Muscle layer of colon (tissue), 2 donors: ENCODE measurements at regions not wholly inside any gene's neighbourhood (a gene's known extent, or its start where the extent isn't known, plus 50 kb on each side); places are given as distances from the start of the nearest gene placed in this dataset.

ENCODE experiments used
- H3K27ac ChIP-seq: one replicate; pipeline ENCODE4 v1.7.0; 2013; ENCODE audit warnings: low read depth, mild to moderate bottlenecking, low read length, moderate library complexity
- H3K27me3 ChIP-seq, 2 donors: one replicate each; pipeline ENCODE4 v1.7.0; 2013; ENCODE audit warnings: low read length in 2 of 2, mild to moderate bottlenecking in 2 of 2; ENCODE audit not compliant: insufficient read depth in 2 of 2, control insufficient read depth in 1 of 2
- H3K36me3 ChIP-seq: one replicate; pipeline ENCODE4 v1.7.0; 2013; ENCODE audit warnings: mild to moderate bottlenecking, low read length; ENCODE audit not compliant: insufficient read depth
- H3K4me1 ChIP-seq: one replicate; pipeline ENCODE4 v1.7.0; 2013; ENCODE audit warnings: mild to moderate bottlenecking, low read length; ENCODE audit not compliant: insufficient read depth
- H3K4me3 ChIP-seq, 2 donors: one replicate each; pipeline ENCODE4 v1.7.0; 2013; ENCODE audit warnings: low read length in 2 of 2, low read depth in 1 of 2, mild to moderate bottlenecking in 1 of 2, moderate library complexity in 1 of 2
- H3K9ac ChIP-seq: one replicate; pipeline ENCODE4 v1.7.0; 2013; ENCODE audit warnings: low read length
- H3K9me3 ChIP-seq: one replicate; pipeline ENCODE4 v1.7.0; 2013; ENCODE audit warnings: mild to moderate bottlenecking, low read length
- donor health status: abdominal sarcoma.
- donor health status: Adenocarcinoma of cecum.

DNA sequence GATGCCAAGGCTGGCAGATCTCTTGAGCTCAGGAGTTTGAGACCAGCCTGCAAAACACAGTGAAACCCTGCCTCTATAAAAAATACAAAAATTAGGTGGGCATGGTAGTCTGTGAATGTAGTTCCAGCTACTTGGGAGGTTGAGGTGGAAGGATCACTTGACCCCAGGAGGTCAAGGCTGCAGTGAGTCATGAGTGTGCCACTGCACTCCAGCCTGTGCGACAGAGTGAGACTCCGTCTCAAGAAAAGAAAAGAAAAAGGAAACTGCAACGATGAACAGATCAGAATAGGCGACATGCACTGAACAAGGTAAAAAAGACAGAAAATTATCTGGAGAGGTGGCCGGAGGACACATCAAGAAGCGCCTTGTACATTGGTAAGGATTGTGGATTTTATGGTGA, 273.7 kb upstream of the AMIGO2 start:
- H3K4me3 ChIP-seq: no peak overlapping the region
- H3K36me3 ChIP-seq: no peaks in the 10 kb centered on the region

DNA sequence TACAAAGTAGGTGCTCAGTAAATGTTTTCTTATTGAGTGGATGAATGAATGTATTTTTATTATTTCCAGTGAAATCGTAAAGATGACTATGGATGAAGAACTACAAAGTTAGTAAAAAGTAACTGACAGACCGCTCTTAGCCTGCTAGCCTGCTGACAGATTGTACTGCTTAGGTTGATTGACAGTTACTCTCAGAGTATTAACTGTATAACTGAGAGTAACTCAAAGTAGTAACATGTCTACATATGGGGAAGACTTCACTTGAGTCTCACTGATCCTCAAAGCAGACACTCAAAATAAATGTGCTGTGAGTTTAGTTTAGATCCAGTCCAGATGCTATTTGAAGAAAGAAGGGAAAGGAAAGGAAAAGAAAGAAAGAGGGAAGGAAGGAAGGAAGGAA, 272.3 kb upstream of the AMIGO2 start:
- H3K4me1 ChIP-seq: no peaks in the 10 kb centered on the region
- no peak overlapping the region for H3K9ac ChIP-seq
- no peak overlapping the region for H3K27ac ChIP-seq
- H3K9me3 ChIP-seq: no peaks in the 10 kb centered on the region
- no peaks in the 10 kb centered on the region for H3K36me3 ChIP-seq
- no peaks in the 10 kb centered on the region for H3K27me3 ChIP-seq
- no peak overlapping the region for H3K4me3 ChIP-seq

More for the DNA sequence above, 273.7 kb upstream of the AMIGO2 start:
- no peaks in the 10 kb centered on the region for H3K27me3 ChIP-seq
- no peaks in the 10 kb centered on the region for H3K4me1 ChIP-seq
- no peaks in the 10 kb centered on the region for H3K9me3 ChIP-seq
- no peak overlapping the region for H3K9ac ChIP-seq
- H3K27ac ChIP-seq: no peak overlapping the region

DNA sequence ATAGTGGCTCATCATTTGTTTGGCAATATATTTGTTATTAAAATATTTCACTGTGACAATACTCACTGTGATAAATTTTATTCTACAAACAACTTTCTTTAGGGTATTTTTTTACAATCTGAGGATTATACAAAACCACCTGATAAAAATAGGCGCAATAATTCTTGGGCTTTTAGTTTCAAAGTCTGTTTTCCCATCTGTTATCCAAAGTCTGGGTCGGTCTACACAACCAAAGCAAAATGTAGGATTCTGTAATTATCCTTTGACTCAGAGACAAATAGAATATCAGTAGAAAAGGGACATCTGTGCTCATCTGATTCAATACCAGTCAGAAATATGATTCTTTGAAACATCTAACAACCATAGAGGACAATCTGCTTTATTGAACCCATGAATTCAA, 271.8 kb upstream of the AMIGO2 start:
- H3K4me1 ChIP-seq: no peaks in the 10 kb centered on the region
- no peaks in the 10 kb centered on the region for H3K36me3 ChIP-seq
- no peak overlapping the region for H3K4me3 ChIP-seq
- H3K9ac ChIP-seq: no peak overlapping the region
- no peak overlapping the region for H3K27ac ChIP-seq
- no peaks in the 10 kb centered on the region for H3K9me3 ChIP-seq
- H3K27me3 ChIP-seq: no peaks in the 10 kb centered on the region

DNA sequence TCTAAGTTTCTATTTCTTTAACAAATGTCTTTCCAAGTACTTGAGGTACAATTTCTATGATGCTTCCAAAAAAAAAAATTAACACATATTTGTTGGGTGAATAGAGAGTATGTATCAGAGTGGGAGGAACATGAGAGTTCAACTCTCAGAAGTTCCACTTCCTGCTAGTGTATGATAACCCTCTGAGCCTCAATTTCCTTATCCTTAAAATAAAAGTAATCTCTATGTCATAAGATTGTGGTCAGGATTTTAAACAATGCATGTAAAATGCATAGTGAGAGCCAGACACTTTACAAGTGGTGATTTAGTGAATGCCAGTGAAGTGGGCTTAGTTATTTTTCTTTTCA, 270.3 kb upstream of the AMIGO2 start:
- no peak overlapping the region for H3K9ac ChIP-seq
- H3K4me3 ChIP-seq: no peak overlapping the region
- no peaks in the 10 kb centered on the region for H3K9me3 ChIP-seq
- H3K4me1 ChIP-seq: no peaks in the 10 kb centered on the region
- no peaks in the 10 kb centered on the region for H3K27me3 ChIP-seq
- no peak overlapping the region for H3K27ac ChIP-seq
- no peaks in the 10 kb centered on the region for H3K36me3 ChIP-seq

DNA sequence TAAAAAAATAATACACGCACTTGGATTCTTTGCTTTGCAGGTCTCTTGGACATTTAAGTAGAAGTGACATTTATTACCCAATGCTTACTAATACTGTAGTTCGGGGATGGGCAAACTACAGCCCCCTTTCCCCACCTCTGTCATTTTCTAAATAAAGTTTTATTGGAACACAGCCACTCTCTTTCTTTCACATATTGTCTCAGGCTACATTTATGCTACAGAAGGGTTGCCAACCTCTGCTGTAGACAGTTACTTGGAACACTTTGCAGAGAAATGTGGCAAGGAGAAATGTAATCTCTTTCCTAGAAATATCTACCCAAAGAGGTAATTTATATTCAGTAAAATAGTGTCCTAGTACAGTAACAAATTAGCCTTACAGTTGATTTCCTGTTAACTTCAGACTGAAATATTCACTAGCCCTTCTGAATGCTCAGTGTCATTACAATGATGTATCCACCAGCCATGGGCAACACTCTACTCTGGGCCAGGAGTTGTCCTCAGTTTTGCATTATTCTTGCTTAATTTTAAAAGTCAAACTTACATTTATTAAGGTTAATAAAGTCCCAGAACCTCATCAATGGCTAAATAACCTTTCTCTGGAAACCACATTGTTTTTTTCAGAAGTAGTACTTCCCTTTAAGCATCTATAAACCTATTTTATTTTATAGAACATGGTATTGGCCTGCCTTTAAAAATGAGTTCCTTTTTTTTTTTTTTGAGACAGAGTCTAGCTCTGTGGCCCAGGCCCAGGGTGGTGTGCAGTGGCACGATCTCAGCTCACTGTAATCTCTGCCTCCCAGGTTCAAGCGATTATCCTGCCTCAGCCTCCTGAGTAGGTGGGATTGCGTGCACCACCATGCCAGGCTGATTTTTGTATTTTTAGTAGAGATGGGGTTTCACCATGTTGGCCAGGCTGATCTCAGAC, 269.6 kb upstream of the AMIGO2 start:
- Histone ChIP-seq H3K4me1 (no peaks in the 10 kb centered on the region), H3K9ac (no peak overlapping the region), H3K27ac (no peak overlapping the region), H3K4me3 (no peak overlapping the region), H3K27me3 (no peaks in the 10 kb centered on the region), H3K9me3 (no peaks in the 10 kb centered on the region), H3K36me3 (no peaks in the 10 kb centered on the region)

DNA sequence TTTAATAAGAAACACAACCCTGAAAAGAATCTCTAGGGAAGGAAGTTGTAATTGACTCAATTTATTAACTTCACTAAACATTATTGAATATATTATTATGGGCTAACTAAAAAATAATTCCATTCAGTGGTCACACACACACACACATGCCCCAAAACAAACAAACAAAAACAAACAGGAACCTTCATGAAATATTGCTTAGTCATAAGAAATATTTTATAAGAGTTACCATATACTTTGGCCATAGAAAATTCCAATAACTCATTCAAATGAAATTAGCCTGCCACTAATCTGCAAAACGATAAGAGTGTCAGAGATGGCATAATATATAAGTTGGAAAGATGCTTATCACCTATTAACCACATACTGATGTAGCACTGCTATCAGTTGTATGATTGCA, 268.4 kb upstream of the AMIGO2 start:
- no peaks in the 10 kb centered on the region for H3K4me1 ChIP-seq
- H3K27ac ChIP-seq: no peak overlapping the region
- H3K9ac ChIP-seq: no peak overlapping the region
- no peaks in the 10 kb centered on the region for H3K36me3 ChIP-seq
- H3K9me3 ChIP-seq: no peaks in the 10 kb centered on the region
- H3K27me3 ChIP-seq: no peaks in the 10 kb centered on the region
- no peak overlapping the region for H3K4me3 ChIP-seq

DNA sequence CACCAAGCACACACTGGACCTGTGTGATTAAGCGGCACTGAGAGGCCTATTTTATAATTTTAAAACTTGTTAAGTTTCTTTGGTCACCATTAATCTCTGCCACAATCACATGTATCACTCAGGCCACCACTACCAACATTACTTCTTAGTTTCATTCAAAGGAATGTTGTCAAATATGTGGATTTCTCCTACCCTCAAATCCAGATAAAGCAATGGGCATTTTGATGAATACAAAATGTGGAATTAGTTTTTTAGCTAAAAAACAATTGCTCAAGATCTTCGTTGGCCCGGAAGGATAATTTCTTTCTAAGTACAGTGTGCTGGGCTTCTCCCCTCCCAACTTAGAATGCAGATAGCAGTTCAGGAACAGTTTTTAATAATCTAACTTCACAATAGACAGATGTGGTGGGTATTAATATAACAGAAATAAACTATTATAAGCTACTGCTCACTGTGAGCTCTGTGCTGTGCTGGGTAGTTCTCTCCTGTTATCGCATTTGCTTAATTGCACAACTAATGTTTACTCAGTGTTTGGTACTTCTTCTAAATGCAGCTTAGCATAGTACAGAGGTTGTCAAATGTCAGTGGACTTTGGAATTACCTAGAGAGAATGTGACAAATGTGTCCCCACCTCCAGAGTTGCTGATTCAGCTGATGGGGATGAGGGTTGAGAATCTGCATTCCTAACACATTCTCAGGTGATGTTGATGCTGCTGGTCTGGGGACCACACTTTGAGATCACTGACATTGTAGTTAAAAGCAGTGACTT, 266.7 kb upstream of the AMIGO2 start:
- H3K27ac ChIP-seq: no peak overlapping the region

DNA sequence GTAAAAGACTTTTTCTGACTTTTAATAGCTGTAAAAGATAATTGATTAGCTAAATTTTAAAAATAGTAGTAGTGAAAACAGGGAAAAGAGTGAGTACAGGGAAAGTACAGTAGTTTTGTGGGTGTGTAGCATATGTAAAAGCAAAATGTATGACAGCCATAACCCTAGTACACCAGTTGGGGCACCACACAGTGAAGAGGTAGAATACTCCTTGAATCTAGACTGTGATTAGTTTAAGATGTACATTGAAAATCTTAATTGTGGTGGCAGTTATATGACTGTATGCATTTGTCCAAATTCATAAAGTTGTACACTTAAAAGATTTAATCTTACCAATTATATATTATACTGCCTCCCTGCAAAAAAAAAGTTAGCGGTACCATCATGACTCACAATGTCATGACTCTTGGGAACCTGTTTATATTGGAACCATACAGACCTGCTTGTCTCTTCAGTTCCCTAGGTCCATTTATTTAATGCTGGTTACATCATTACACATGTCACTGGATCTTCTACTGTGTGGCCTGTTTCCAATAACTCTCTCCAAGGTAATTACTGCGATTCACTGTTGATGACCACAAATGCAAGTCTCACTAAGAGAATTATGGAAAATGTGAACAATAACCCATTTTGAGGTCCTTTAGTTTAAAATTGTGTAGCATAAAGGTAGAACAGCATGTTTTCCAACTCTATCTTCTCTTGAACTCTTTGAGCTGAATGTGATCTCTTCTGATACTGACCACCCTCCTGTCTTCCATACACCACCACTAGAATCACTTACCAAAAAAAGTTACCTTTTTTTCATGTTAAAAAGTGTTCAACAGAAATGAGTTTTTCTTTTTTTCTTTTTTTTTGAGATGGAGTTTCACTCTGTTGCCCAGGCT, 264.2 kb upstream of the AMIGO2 start:
- H3K4me1 ChIP-seq: no peaks in the 10 kb centered on the region
- no peaks in the 10 kb centered on the region for H3K27me3 ChIP-seq

More for the DNA sequence above, 266.7 kb upstream of the AMIGO2 start:
- no peak overlapping the region for H3K4me3 ChIP-seq
- H3K9me3 ChIP-seq: no peaks in the 10 kb centered on the region
- no peaks in the 10 kb centered on the region for H3K27me3 ChIP-seq
- no peaks in the 10 kb centered on the region for H3K4me1 ChIP-seq
- no peaks in the 10 kb centered on the region for H3K36me3 ChIP-seq
- no peak overlapping the region for H3K9ac ChIP-seq

DNA sequence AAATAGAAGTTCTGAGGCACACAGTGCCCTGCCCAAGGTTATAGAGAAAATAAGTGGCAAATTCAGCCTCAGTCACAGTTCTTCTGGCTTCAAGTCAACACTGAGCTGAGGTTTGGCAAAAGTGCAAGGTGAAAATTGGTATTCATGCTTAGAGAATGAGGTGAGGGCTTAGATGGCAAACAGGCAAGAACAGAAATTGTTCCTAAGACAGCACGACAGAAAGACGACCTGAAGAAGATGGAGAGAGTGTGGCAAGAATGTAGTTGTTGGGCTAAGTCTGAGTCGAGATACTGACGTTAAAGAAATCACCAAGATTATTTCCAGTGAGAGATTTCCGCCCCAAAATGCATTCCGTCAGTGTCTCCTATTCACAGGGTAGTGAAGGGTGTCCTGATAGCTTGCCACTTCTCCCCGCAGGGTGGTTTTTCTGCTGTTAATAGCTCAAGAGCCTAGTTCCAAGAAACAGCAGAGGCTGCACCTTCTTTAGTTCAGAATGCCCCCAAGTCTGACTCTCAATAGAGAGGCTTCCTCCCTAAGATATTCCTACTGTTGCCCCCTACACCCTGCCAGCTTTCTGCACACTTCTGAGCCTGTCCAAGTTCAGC, 260.8 kb upstream of the AMIGO2 start:
- no peaks in the 10 kb centered on the region for H3K27me3 ChIP-seq

More for the DNA sequence above, 264.2 kb upstream of the AMIGO2 start:
- Histone ChIP-seq H3K4me3 (no peak overlapping the region), H3K9me3 (no peaks in the 10 kb centered on the region), H3K9ac (no peak overlapping the region), H3K27ac (no peak overlapping the region), H3K36me3 (no peaks in the 10 kb centered on the region)

DNA sequence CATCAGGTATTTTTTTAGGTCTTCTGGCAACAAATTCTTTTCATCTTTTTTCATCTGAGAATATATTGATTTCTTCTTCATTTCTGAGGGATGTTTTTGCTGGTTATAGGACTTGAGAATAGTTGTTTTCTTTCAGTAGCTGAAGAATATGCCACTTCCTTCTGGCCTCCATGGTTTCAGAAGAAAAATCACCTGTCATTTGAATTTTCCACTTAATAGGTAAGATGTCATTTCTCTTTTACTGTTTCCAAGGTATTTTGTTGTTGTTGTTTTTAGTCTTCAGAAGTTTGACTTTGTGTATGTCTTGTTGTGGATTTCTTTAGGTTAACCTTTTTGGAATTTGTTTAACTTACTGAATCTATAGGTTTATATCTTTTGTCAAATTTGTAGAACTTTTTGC, 257.8 kb upstream of the AMIGO2 start:
- Histone ChIP-seq H3K9me3 (no peaks in the 10 kb centered on the region), H3K27ac (no peak overlapping the region), H3K36me3 (no peaks in the 10 kb centered on the region), H3K4me3 (no peak overlapping the region), H3K4me1 (no peaks in the 10 kb centered on the region), H3K9ac (no peak overlapping the region), H3K27me3 (no peaks in the 10 kb centered on the region)

More for the DNA sequence above, 260.8 kb upstream of the AMIGO2 start:
- Histone ChIP-seq H3K36me3 (no peaks in the 10 kb centered on the region), H3K9ac (no peak overlapping the region), H3K9me3 (no peaks in the 10 kb centered on the region), H3K4me3 (no peak overlapping the region), H3K4me1 (no peaks in the 10 kb centered on the region), H3K27ac (no peak overlapping the region)
